ENCODE measurements at regions not wholly inside any gene's neighbourhood (a gene's known extent, or its start where the extent isn't known, plus 50 kb on each side); places are given as distances from the start of the nearest gene placed in this dataset.

DNA sequence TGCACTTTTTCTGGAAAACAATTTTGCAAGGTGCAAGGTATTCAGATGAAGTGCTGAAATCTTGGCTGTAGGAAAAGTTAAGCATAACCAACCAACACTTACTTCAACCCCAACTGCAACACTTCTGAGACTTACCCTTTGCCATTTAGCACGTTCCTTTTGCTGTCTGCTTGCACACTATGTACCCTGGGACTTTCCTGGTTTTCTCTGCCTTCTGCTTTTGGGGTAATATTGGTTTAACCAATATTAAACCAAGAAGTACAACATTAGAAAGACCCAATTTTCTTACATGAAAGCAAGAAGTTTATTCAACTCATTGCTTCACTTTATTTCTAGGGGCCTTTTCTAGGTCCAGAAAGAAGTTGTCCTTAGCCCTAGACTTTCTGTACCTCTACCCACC lies 193.0 kb downstream of the HLX start:
- no peaks in the 10 kb centered on the region for H3K9me3 ChIP-seq
- no peak overlapping the region for H3K9ac ChIP-seq
- no peak overlapping the region for H3K27ac ChIP-seq (ENCODE audit: low read depth in 2 of 2, low read length in 1 of 2)
- ChIA-PET CTCF (no interaction called here), POLR2A (no interaction called here)
- no peak for DNase-seq
- WGBS (ENCODE audit: low lambda C conversion rate): 67% methylated on average over 1 of the region's 1 CpG
- H3K79me2 ChIP-seq (ENCODE audit: insufficient read depth): no peaks in the 10 kb centered on the region
- no peaks in the 10 kb centered on the region for H3K27me3 ChIP-seq (ENCODE audit: insufficient read depth)
- no peaks in the 10 kb centered on the region for H3K9me2 ChIP-seq
- H3K4me2 ChIP-seq: no peak overlapping the region
- no peak overlapping the region for H3K4me3 ChIP-seq (ENCODE audit: low read depth in 2 of 2, low read length in 1 of 2)
- H3K4me1 ChIP-seq (ENCODE audit: control insufficient read depth in 1 of 2, insufficient read depth in 2 of 2, low read depth in 1 of 2, low read length in 1 of 2): peaks cover 0 to 5% of the 10 kb centered on the region in 2 experiments; a peak in 2 of 4 replicates
- no peaks in the 10 kb centered on the region for H4K20me1 ChIP-seq (ENCODE audit: insufficient read depth)
- H3F3A ChIP-seq (replicated peaks; ENCODE audit: insufficient read depth): no peaks in the 10 kb centered on the region
- no peaks in the 10 kb centered on the region for H3K36me3 ChIP-seq (replicated peaks in 1 of 2; ENCODE audit: control insufficient read depth in 1 of 2, insufficient read depth in 2 of 2, low read length in 1 of 2)
- TF ChIP-seq EZH2phosphoT487 (IDR thresholded peaks at IDR 0.05; ENCODE audit: borderline replicate concordance, low read depth) (no peak), JUND (IDR thresholded peaks at IDR 0.05) (no peak), SIN3A (IDR thresholded peaks at IDR 0.05; ENCODE audit: borderline replicate concordance, low read depth, low read length) (no peak), GABPA (IDR thresholded peaks at IDR 0.05; ENCODE audit: low read depth) (no peak)
- TF ChIP-seq, protein P1, sequence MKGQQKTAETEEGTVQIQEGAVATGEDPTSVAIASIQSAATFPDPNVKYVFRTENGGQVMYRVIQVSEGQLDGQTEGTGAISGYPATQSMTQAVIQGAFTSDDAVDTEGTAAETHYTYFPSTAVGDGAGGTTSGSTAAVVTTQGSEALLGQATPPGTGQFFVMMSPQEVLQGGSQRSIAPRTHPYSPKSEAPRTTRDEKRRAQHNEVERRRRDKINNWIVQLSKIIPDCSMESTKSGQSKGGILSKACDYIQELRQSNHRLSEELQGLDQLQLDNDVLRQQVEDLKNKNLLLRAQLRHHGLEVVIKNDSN (IDR thresholded peaks at IDR 0.05; ENCODE audit: borderline replicate concordance, low read depth): no peak
- H2AFZ ChIP-seq (ENCODE audit: low read depth): no peak overlapping the region

DNA sequence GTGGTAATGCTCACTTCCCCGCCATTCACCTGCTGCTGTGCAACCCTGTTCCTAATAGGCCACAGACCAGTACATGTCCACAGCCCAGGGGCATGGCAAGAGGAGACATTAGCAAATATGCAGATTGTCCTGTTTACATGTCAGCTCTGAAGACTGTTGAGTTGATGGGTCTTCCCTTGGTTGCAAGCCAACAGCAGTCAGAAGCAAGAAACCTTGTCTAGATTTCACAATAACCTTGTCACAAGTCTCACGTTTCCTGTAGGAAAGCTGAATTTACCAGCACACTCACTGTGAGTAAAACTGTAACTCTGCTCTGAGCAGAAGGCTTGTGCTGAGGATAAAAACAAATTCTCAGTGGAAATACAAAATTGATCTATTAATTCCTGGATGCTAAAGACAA lies 195.1 kb downstream of the HLX start:
- Histone ChIP-seq H3K4me1 (ENCODE audit: control insufficient read depth in 1 of 2, insufficient read depth in 2 of 2, low read depth in 1 of 2, low read length in 1 of 2) (peaks cover 0 to 5% of the 10 kb centered on the region in 2 experiments; a peak in 1 of 4 replicates), H2AFZ (ENCODE audit: low read depth) (no peak overlapping the region), H3F3A (replicated peaks; ENCODE audit: insufficient read depth) (no peaks in the 10 kb centered on the region), H3K9me2 (no peaks in the 10 kb centered on the region), H3K4me2 (no peak overlapping the region), H3K27ac (ENCODE audit: low read depth in 2 of 2, low read length in 1 of 2) (no peak overlapping the region), H3K9me3 (no peaks in the 10 kb centered on the region), H3K36me3 (replicated peaks in 1 of 2; ENCODE audit: control insufficient read depth in 1 of 2, insufficient read depth in 2 of 2, low read length in 1 of 2) (no peaks in the 10 kb centered on the region), H3K4me3 (ENCODE audit: low read depth in 2 of 2, low read length in 1 of 2) (no peak overlapping the region), H3K27me3 (ENCODE audit: insufficient read depth) (no peaks in the 10 kb centered on the region), H4K20me1 (ENCODE audit: insufficient read depth) (no peaks in the 10 kb centered on the region), H3K9ac (no peak overlapping the region), H3K79me2 (ENCODE audit: insufficient read depth) (no peaks in the 10 kb centered on the region)
- ChIA-PET CTCF (no interaction called here), POLR2A (no interaction called here)
- no peak for DNase-seq
- TF ChIP-seq TAF1 (IDR thresholded peaks at IDR 0.05; ENCODE audit: borderline replicate concordance, low read depth, low read length) (no peak), RCOR1 (IDR thresholded peaks at IDR 0.05; ENCODE audit: low read length) (no peak), RAD21 (IDR thresholded peaks at IDR 0.05; ENCODE audit: low read length) (no peak), FOXM1 (IDR thresholded peaks at IDR 0.05; ENCODE audit: low read depth) (no peak), GATA2 (CRISPR knock-in tag; IDR thresholded peaks at IDR 0.05) (no peak), MXI1 (IDR thresholded peaks at IDR 0.05; ENCODE audit: low read depth, low read length) (no peak), NFIC (IDR thresholded peaks at IDR 0.05; ENCODE audit: borderline replicate concordance) (no peak), FOSL2 (IDR thresholded peaks at IDR 0.05; ENCODE audit: borderline replicate concordance, low read depth) (no peak), ELF1 (IDR thresholded peaks at IDR 0.05) (no peak), RFX5 (IDR thresholded peaks at IDR 0.05; ENCODE audit: low read length) (no peak), YY1 (IDR thresholded peaks at IDR 0.05; ENCODE audit: low read depth) (no peak), JUND (IDR thresholded peaks at IDR 0.05) (no peak), POLR2AphosphoS5 (IDR thresholded peaks at IDR 0.05; ENCODE audit: low read depth, low read length) (no peak)
- TF ChIP-seq, protein P2, sequence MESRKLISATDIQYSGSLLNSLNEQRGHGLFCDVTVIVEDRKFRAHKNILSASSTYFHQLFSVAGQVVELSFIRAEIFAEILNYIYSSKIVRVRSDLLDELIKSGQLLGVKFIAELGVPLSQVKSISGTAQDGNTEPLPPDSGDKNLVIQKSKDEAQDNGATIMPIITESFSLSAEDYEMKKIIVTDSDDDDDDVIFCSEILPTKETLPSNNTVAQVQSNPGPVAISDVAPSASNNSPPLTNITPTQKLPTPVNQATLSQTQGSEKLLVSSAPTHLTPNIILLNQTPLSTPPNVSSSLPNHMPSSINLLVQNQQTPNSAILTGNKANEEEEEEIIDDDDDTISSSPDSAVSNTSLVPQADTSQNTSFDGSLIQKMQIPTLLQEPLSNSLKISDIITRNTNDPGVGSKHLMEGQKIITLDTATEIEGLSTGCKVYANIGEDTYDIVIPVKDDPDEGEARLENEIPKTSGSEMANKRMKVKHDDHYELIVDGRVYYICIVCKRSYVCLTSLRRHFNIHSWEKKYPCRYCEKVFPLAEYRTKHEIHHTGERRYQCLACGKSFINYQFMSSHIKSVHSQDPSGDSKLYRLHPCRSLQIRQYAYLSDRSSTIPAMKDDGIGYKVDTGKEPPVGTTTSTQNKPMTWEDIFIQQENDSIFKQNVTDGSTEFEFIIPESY (IDR thresholded peaks at IDR 0.05; ENCODE audit: borderline replicate concordance, low read depth): no peak
- TF ChIP-seq, protein P3, sequence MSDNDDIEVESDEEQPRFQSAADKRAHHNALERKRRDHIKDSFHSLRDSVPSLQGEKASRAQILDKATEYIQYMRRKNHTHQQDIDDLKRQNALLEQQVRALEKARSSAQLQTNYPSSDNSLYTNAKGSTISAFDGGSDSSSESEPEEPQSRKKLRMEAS (IDR thresholded peaks at IDR 0.05; ENCODE audit: low read depth): no peak
- TF ChIP-seq, protein P4, sequence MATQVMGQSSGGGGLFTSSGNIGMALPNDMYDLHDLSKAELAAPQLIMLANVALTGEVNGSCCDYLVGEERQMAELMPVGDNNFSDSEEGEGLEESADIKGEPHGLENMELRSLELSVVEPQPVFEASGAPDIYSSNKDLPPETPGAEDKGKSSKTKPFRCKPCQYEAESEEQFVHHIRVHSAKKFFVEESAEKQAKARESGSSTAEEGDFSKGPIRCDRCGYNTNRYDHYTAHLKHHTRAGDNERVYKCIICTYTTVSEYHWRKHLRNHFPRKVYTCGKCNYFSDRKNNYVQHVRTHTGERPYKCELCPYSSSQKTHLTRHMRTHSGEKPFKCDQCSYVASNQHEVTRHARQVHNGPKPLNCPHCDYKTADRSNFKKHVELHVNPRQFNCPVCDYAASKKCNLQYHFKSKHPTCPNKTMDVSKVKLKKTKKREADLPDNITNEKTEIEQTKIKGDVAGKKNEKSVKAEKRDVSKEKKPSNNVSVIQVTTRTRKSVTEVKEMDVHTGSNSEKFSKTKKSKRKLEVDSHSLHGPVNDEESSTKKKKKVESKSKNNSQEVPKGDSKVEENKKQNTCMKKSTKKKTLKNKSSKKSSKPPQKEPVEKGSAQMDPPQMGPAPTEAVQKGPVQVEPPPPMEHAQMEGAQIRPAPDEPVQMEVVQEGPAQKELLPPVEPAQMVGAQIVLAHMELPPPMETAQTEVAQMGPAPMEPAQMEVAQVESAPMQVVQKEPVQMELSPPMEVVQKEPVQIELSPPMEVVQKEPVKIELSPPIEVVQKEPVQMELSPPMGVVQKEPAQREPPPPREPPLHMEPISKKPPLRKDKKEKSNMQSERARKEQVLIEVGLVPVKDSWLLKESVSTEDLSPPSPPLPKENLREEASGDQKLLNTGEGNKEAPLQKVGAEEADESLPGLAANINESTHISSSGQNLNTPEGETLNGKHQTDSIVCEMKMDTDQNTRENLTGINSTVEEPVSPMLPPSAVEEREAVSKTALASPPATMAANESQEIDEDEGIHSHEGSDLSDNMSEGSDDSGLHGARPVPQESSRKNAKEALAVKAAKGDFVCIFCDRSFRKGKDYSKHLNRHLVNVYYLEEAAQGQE (IDR thresholded peaks at IDR 0.05; ENCODE audit: low read depth, low read length): no peak
- WGBS (ENCODE audit: low lambda C conversion rate): 87% methylated on average over 2 of the region's 2 CpGs
